ENCODE measurements at regions not wholly inside any gene's neighbourhood (a gene's known extent, or its start where the extent isn't known, plus 50 kb on each side); places are given as distances from the start of the nearest gene placed in this dataset.

- TF ChIP-seq REST (IDR thresholded peaks at IDR 0.05; ENCODE audit: low read depth) (no peak), POLR2A (IDR thresholded peaks at IDR 0.05; ENCODE audit: borderline replicate concordance, extremely low read depth, insufficient read depth, insufficient read length) (no peak), EZH2phosphoT487 (IDR thresholded peaks at IDR 0.05; ENCODE audit: borderline replicate concordance) (no peak), TCF7L2 (IDR thresholded peaks at IDR 0.05; ENCODE audit: borderline replicate concordance, extremely low read depth, insufficient read depth, insufficient read length) (no peak), JUND (IDR thresholded peaks at IDR 0.05) (no peak), ZBTB33 (IDR thresholded peaks at IDR 0.05; ENCODE audit: extremely low read depth, insufficient replicate concordance, low read length) (no peak), YY1 (IDR thresholded peaks at IDR 0.05; ENCODE audit: extremely low read depth, insufficient replicate concordance, low read depth, low read length) (no peak), FOSL1 (IDR thresholded peaks at IDR 0.05; ENCODE audit: low read depth) (no peak), CBX3 (IDR thresholded peaks at IDR 0.05; ENCODE audit: low read depth) (no peak)
These were observed 60.1 kb downstream of the MAP10 start (continued) for GRCh38 chr1:232865102-232865931.

Measured in HCT116 (cell line).